Dermis microvascular lymphatic vessel endothelial cell (primary cell): ENCODE measurements at regions not wholly inside any gene's neighbourhood (a gene's known extent, or its start where the extent isn't known, plus 50 kb on each side); places are given as distances from the start of the nearest gene placed in this dataset.

Experiments used
- DNase-seq, 2 donors: peaks; one replicate each; pipeline versions ENCODE4 v3.0.0 to v3.0.0-alpha.2; 2010; ENCODE audit warnings: low read depth in 2 of 2

DNA sequence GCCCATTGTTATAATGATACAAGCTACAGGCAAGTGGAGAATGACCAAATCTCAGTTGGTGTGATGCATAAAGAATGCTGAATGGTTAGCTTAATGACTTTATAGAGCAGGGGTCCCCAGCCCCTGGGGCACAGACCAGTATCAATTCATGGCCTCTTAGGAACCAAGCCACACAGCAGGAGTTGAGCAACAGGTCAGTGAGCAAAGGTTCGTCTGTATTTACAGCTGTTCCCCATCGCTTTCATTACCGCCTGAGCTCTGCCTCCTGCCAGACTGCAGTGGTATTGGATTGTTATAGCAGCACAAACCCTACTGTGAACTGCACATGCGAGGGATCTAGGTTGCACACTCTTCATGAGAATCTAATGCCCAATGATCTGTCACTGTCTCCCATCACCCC lies 114.0 kb upstream of the ZFHX3 start:
- no peak for DNase-seq

DNA sequence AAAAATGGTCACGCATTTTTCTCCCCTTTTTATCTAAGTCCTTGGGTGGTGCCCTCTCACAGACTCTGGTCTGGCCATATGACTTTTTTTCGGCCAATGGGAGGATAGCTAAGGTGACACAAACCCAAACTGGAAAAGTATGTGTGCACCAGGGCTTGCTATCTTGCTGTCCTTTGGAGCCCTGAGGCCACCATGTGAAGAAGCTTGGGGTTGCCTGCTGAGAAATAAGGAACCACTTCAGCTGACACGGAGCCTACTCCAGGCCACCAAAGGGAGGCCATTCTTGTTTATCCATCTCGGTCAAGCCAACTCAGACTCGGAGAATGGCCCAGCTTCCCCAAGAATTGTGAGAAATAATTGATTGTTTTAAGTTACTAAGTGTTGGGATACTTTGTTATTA lies 111.4 kb upstream of the ZFHX3 start:
- no peak for DNase-seq

DNA sequence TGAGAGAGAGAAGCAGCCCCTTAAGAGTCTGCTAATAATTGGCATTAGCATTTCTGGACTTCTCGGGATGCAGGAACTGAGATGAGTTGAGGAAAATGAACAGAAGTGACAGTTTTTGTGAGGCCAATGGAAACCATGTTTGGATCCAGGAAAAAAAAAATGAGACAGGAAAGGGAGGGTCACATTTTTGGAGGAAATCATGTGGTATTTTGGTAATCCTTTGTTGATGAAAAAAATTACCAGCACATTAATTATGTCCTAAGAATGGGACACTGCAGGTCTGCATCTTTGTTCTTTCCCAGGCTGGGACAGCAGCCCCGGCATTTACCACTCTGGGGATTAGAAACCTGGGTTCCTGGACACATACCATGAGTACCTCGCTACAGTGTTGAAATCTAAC lies 109.9 kb upstream of the ZFHX3 start:
- peak in 1 of 2 donors; percentile 59 for DNase-seq

- DNase-seq = peak in 1 of 2 donors; percentile 76
Measured at GRCh38 chr16:73154063-73154870, 106.3 kb upstream of the ZFHX3 start.

GRCh38 chr16:73152386-73153125 lies 104.6 kb upstream of the ZFHX3 start:
- no peak for DNase-seq

DNA sequence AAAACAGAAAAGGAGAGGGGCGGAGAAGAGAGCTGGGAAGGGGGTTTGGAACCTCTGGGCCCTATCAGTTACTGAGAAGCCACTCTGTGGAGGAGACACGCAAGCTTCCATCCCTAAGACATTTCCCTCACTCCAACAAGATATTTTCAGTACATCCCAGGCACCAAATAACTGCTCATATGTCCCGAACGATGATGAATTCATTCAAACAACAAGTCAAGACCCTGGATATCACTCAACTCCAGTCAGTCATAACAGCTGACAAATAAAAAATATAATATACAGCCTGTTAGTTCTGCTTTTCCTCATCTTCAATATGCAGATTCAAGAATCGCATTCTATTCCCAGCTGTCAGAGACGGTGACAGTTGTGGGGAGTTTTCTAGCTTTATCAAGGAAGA lies 104.0 kb upstream of the ZFHX3 start:
- no peak for DNase-seq

GRCh38 chr16:73151225-73151624 lies 103.3 kb upstream of the ZFHX3 start:
- no peak for DNase-seq

- DNase-seq = no peak
Measured at GRCh38 chr16:73150786-73151185, 102.9 kb upstream of the ZFHX3 start.

- DNase-seq = peak; percentile 45 to 68
Measured at GRCh38 chr16:73149334-73149733, 101.4 kb upstream of the ZFHX3 start.

GRCh38 chr16:73147958-73148357 lies 100.0 kb upstream of the ZFHX3 start:
- DNase-seq = peak; percentile 54 to 64

GRCh38 chr16:73145166-73145880 lies 97.4 kb upstream of the ZFHX3 start:
- DNase-seq = no peak

- no peak for DNase-seq
Measured at GRCh38 chr16:73143576-73144422, 95.9 kb upstream of the ZFHX3 start.

- DNase-seq = no peak
Measured at GRCh38 chr16:73143002-73143401, 95.1 kb upstream of the ZFHX3 start.

GRCh38 chr16:73142053-73142854 lies 94.3 kb upstream of the ZFHX3 start:
- no peak for DNase-seq

- no peak for DNase-seq
Measured at GRCh38 chr16:73140929-73141328, 93.0 kb upstream of the ZFHX3 start.

DNA sequence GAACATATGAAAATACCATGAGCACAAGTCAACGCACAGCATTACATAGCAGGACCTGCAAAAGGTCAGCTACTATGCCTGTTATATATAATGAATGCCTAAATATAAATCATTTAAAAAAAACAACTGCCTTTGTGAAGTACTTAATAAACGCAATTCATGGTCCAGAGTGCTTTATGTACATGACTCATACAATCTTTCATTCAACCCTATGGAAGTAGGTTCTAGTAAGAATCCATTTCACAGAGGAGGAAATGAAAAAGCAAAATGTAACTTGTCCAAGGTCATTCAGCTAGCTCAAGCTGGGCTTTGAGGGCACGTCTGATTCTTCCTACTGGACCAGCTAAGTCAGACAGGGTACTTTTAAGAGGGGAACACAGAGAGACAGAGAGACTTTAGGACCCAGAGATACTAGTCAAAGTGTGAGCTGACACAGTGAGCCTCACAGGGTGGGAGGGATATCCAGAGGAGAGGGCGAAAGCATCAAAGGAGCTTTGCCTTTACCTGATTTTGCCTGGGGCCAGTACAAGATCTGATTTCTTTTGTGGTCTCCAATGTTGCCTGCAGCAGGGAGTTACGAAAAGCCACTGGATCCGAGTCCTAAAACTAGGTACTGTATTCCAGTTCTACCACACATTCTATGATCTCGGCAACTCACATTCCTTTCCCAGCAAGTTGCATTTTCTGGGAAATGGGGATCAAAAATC lies 83.4 kb upstream of the ZFHX3 start:
- DNase-seq = peak in 1 of 2 donors; percentile 17

DNA sequence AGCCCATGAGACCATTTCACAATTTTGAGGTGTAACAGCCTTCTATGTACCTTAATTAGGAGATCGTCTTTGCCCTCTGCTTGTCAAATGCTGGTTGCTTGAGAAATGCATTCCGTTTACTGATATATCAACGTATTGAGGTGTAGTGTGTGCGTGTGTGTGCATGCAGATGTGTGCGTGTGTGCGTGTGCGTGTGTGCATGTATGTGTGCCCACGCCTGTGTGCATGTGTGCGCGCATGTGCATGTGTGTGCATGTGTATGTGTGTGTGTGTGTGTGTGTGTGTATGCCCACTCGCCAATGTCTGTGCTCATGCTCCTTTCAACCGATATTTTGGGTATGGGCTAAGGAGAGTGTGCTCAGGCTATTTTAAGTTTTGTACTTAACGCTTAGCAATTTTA lies 81.5 kb upstream of the ZFHX3 start:
- DNase-seq = no peak

DNA sequence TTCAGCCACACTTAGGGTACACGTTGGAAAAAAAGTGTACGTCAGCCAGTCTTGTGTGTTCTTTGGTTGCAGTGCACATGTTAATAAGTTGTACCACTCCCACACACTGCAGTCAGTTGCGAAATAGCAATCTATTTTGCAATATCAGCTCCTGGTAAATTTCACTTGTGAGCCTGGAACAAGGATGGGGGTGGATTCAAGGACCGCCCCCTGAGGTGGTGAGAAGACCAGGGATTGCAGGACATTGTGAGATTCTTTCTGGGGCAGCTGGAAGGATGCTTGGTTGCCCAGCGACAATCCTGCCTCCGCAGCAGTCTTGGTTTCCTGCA lies 78.6 kb upstream of the ZFHX3 start:
- no peak for DNase-seq

DNA sequence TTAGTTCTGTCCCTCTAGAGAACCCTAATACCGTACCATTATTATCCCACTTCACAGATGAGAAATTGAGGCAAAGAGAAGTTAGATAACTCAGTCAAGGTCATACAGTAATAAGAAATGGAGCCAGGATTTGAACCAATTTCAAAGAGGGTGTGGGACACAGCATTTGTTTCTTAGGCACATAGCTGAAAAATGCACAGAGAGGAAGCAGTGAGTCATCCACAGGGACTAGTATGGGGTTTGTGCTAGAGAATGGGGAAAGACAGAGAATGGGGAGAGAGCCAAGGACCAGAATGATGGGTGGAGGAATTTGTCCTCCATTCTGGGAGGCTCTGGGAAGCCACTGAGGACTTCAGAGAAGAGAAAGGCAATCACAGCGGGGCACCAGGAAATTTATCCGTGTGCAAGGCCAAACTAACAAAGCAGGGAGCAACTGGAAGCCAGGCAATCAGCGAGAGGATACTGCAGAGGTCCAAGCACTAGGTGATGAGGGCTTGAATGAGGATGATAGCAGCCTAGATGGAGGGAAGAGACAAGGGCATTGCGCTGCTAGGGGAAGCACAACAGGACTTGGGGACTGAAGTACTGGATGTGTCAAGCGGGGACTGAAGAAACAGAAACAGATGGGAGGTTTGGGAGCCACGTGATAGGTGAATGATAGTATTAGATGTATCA lies 78.1 kb upstream of the ZFHX3 start:
- DNase-seq = peak in 1 of 2 donors; percentile 57
